Inflammatory macrophage treated with lipopolysaccharide for 4 hours (primary cell): ENCODE measurements at regions not wholly inside any gene's neighbourhood (a gene's known extent, or its start where the extent isn't known, plus 50 kb on each side); places are given as distances from the start of the nearest gene placed in this dataset.
"Not testable (repeated sequence)": the region's sequence is repeated elsewhere in the genome, so short reads cannot be mapped to it uniquely, and the experiment has no call there.

Experiments used
- DNase-seq: peaks from one replicate; pipeline ENCODE4 v3.0.0-alpha.2; 2020

DNA sequence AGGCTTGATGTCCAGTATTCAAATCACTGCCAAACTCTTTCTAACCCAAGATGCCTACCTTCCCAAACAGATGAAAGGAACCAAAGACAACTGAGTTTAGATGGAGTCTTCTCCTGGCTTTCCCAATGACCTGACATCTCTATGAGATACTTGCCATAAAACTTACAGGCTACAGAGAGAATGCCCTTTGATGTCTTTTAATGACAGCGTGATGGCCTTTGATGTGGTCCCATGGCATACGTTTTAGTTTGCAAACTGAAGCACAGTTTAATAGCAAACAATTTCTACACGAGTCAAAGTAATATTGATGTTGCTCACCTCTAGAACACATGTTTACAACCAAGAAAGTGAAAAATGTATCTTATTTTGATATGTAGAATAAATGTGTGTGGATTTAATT, 73.2 kb downstream of the ZIC4 start:
- no peak for DNase-seq

DNA sequence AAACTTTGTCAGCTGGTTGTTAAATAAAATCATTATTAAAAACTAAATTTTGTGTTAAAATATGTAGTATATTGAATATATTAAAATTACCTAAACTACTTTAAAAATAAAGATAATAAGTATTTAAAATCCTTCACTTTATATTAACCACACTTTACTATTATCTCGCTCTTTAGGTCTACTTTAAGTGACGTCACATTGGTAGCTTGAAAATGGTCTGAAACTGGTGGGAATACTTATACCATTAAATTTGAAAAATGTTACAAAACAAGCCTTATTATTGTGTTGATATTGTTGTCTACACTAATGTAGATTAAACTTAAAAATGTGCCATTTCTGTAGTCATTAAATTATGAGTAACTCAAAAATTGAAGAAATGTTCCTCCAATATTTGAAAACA, 77.6 kb downstream of the ZIC4 start:
- no peak for DNase-seq

- DNase-seq, result no peak
Observed at GRCh38 chr3:147324356-147324755, 82.0 kb downstream of the ZIC4 start.

DNA sequence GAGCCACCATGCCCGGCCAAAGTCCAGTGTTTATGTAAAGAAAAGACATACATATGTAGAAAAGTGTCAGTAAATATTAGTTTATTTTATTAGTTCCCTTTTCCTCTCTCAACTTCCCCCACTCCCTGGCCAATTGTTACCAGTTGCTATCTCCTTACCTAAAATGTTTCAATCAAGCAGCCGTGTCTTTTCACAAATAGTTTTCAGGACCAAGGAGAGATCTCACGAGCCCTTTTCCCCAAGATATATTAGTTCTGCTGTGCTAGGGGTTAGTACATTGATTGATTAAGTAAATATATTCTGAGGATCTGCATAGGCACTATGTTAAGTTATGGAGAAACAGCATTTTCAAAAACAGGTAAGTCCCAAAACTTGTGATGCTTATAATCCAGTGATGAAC, 87.4 kb downstream of the ZIC4 start:
- no peak for DNase-seq

- DNase-seq, result not testable (repeated sequence)
Observed at GRCh38 chr3:147317080-147317479, 89.3 kb downstream of the ZIC4 start.

DNA sequence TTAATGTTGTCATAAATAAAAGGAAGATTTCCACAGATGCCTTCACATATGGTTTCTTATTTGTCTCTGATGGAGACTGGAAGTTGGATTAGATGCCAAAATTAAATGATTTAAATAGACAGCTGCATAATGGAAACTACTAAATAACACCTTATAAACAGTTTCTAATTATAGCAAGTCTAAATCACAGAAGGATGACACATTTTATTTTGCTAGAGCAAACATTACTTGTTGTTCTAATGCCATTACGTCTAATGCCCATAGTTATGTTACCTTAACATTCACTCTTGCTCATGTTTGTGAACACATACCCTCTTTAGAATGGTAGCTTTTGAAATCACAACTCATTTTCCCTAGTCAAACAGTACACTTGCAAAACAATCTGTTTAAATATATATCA, 92.8 kb downstream of the ZIC4 start:
- DNase-seq, result no peak

DNA sequence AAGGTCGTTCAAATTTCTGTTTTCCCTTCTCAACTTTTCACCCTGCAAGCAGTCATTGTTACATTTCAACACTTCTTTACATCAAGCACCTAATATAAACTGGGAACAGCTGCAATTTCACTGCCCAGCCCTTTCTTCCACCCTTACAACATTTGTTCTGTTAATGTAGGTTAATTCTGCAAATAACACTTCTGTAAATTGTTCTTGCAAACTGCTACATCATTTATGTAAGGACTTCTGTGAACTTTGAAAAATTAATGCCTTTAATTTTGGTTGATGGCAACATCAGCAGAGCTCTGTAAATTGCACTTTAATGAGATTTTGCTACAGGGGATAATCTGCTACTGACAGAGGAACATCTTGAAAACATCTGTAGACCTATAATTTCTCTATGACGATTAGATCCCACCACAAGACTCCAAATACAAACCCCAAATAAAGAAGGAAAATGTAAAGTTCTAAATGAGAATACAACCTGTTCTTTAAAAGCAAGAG, 93.5 kb downstream of the ZIC4 start:
- no peak for DNase-seq

DNA sequence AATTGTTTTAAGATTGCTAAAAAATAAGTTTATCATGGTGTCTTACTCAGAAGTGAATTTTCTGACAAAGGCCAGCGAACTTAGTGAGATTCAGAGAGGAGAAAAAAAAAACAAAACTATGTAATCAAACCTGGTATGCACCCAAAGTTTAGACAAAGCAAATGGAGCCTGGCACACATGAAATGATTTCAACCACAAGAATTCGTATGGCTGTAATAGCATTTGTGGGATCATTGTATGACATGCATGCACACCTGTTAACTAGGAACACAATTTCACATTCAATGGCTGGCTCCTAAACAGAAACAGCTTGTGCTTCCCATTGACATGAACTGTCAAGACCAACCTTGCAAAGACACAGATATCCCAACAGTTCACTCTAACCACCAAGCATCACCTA, 94.6 kb downstream of the ZIC4 start:
- no peak for DNase-seq

DNA sequence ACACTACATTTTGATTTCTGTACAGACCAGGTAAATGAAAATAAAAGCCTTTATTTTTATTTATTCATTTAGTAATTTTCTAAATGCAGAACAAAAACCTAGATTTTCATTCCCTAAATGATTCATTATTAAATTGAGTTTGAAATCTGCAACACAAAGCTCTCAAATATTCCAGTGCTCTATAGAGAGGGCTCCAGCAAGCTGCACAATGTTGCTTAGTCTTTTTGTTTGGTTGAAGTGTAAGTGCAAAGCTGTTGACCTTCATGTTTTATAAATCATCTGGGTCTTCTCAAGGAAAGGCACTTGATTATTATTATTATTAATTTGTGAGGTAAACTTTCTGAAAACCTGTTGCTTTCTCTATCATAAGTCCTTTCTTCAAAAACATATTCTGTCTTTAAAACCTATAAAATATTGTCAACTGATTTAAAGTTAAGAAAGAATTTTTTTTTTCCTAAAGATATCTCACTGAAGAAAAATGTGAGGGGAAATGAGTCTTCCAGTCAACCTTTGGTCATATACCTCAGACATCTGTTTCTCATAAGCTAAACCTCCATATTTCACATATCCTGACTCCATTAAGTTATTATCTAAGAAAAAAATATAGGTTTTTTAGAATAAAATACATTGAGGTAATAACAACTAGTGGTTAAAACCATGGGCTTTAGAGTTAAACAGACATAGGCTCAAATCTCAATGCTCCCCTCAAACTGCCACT, 100.7 kb downstream of the ZIC4 start:
- no peak for DNase-seq

DNA sequence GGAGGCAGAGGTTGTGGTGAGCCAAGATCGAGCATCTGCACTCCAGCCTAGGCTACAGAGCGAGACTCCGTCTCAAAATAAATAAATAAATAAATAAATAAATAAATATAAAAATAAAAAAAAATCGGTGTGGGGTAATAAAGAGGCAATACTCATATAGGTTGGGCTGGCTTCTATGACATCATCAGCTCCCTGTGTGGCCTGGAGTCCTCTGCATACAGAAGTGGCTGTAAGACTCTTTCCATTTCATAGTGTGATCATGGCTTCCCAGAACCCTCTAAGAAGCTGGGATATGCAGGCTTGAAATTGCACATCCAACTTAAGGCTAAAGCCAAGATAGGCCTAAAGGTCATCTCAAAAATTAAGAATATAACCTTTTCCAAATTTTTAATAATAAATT, 101.6 kb downstream of the ZIC4 start:
- DNase-seq, result no peak

DNA sequence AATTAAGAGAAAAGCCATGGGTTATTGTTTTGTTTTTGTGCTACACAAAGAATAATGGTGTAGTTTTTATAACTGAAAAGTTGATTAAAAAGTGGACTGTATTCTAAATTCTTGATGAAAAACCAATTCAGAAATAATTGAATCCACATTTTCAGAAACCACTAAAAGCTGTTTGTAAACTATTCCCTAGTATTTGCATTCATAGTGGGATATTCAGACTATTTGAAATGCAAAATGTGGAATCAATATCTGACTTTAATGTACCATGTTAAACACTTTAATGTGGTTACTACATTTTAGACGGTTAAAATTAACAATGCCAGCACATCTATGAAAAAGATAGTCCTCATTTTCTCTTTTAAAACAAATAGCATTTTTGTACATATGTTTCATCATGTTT, 104.6 kb downstream of the ZIC4 start:
- no peak for DNase-seq

DNA sequence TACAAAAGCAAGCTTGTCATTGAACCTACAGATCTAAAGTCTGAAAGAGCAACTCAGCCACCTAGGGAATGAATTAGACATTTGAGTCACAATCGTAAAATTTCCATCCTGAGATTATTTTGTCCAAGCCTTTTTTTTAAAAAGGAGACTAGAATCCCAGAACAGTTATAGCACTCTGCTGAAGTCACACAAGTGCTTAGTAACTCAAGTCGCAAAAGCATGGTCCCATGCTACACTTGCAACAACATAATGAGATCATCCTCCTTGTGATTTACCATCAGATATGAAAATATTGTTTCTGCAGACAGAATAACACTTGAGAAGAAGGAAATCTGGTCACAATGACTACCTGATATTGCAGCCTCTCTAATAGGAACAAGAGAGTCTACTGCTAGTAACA, 106.7 kb downstream of the ZIC4 start:
- DNase-seq, result no peak

- no peak for DNase-seq
Observed at GRCh38 chr3:147298511-147298982, 107.8 kb downstream of the ZIC4 start.

DNA sequence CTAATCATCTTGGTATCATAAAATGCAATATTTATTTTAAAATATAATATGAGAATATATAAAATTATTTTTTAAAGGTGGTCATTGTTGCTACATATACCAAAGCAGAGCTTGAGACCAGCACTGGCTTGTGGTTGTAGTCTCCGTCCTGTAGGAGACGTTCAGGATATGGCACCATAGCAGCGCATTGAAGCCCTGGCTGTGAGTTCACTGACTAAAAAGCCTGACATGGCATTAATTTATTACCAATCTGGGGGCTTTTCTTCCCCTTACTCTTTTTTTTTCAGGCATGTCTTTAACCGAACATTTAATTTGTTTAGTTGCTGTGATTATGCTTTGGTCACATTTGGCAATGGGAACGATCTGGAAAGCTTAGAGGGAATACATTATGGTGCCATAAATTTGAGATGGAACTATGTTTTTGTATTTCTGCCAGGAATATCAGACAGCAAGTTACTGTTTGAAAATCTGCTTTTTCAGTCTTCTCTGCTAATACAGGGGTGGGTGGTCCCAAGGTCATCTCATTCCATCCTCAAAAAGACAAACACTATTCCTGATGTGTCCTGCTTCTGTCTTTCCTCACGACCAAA, 108.5 kb downstream of the ZIC4 start:
- DNase-seq, result no peak

DNA sequence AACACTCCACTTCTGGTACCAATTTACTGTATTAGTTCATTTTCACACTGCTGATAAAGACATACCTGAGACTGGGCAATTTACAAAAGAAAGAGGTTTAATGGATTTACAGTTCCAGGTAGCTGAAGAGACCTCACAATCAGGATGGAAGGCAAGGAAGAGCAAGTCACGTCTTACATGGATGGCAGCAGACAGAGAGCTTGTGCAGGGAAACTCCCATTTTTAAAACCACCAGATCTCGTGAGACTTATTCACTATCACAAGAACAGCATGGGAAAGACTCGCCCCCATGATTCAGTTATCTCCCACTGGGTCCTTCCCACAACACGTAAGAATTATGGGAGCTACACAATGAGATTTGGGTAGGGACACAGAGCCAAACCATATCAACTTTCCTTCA, 119.0 kb downstream of the ZIC4 start:
- DNase-seq, result not testable (repeated sequence)

DNA sequence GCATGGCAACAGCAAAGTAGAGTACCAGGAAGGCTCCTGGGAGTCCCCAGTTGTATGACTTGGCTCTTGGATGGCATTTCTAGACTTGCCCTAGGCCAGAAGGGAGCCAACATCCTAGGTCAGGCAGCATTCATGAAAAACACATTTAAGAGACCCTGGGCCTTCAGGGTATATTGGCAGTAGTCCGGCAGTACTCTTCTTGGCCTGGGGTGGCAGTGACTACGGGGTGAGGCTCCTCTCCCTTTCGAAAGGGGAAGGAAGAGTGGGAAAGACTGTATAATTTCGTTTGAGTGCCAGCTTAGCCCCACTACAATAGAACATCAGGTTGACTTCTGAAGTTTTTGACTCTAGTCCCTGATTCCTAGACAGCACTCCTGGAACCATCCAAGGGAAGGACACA, 136.4 kb downstream of the ZIC4 start:
- no peak for DNase-seq

- no peak for DNase-seq
Observed at GRCh38 chr3:147267434-147267833, 138.9 kb downstream of the ZIC4 start.

- DNase-seq, result no peak
Observed at GRCh38 chr3:147257944-147258343, 148.4 kb downstream of the ZIC4 start.

DNA sequence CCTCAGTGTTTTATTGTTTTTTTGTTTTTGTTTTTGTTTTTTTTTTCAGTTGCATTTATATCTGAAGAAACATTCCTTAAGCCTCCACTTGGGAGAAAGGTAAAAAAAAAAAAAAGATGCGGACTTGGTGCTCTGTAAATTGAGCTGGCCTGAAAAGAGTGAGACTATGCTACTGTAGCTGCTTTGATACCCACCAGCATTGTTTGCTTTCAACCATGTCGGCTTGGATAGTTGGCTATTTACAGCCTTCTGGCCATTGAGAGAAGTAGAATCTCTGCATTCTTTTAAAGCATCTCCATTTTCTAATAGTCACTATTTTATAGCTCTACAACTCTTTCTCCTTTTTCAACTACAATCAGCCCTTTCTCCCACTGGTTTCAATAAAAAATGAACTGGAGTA, 149.6 kb downstream of the ZIC4 start:
- DNase-seq, result no peak

GRCh38 chr3:147246906-147247305, 159.4 kb downstream of the ZIC4 start:
- DNase-seq, result no peak

- DNase-seq, result not testable (repeated sequence)
Observed at GRCh38 chr3:147245638-147246037, 160.7 kb downstream of the ZIC4 start.

- DNase-seq, result not testable (repeated sequence)
Observed at GRCh38 chr3:147245022-147245421, 161.3 kb downstream of the ZIC4 start.

- DNase-seq, result no peak
Observed at GRCh38 chr3:147244397-147244796, 161.9 kb downstream of the ZIC4 start.

- DNase-seq, result no peak
Observed at GRCh38 chr3:147240581-147240980, 165.8 kb downstream of the ZIC4 start.

DNA sequence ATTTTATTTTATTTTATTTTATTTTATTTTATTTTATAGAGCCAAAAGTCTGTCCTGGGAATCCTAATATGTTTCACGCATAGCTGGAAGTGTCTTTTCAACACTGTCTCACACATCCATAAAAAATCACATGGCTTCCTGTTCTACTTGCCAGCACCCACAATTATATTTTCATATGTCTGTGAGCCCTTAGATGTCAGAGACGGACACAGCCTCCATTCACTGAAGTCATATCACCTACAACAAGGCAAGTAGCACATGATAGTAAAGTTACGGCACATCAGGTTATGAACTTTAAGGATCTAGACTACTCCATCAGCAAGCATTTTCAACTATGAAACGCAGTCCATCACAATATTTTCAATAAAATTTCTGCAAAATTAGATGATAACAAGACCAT, 168.4 kb downstream of the ZIC4 start:
- no peak for DNase-seq
